Erythroblast (primary cell): ENCODE measurements at regions not wholly inside any gene's neighbourhood (a gene's known extent, or its start where the extent isn't known, plus 50 kb on each side); places are given as distances from the start of the nearest gene placed in this dataset.

Experiments used
- GATA1 ChIP-seq: IDR thresholded peaks from 2 replicates; pipeline ENCODE4 v1.6.1; 2011; ENCODE audit warnings: low read depth, mild to moderate bottlenecking, control low read depth, low read length, moderate library complexity
- POLR2A ChIP-seq: IDR thresholded peaks from 2 replicates; pipeline ENCODE4 v1.6.1; 2011; ENCODE audit warnings: mild to moderate bottlenecking, low read length

GRCh38 chr12:111055181-111055880 lies 135.0 kb upstream of the MYL2 start:
- TF ChIP-seq POLR2A = no peak
- no peak for TF ChIP-seq GATA1
